D341Med (cell line): ENCODE measurements at regions not wholly inside any gene's neighbourhood (a gene's known extent, or its start where the extent isn't known, plus 50 kb on each side); places are given as distances from the start of the nearest gene placed in this dataset.

ENCODE experiments used
- DNase-seq: peaks from one replicate; pipeline ENCODE4 v3.0.0; 2012; ENCODE audit warnings: low spot score

GRCh38 chr20:58139849-58140786, 88.3 kb downstream of the ANKRD60 start:
- no peak for DNase-seq

DNA sequence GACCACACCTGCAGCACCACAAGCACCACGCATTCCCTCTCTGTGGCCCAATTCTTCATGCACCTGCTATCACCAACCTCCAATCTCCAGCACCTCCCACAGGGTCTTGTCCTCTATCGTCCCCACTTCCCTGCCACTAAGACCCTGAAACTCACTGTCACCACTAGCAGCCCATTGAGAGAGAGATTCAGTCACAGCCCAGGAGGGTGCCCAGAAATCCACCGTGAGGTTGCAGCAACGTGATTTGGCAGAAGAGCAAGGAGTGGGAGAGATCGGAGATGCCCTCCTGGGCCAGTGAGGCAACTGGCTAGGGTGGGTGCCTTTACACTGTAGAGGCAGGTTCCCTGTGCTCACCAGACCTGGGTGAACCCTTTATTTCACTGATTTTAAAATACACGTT, 90.1 kb downstream of the ANKRD60 start:
- DNase-seq: no peak

DNA sequence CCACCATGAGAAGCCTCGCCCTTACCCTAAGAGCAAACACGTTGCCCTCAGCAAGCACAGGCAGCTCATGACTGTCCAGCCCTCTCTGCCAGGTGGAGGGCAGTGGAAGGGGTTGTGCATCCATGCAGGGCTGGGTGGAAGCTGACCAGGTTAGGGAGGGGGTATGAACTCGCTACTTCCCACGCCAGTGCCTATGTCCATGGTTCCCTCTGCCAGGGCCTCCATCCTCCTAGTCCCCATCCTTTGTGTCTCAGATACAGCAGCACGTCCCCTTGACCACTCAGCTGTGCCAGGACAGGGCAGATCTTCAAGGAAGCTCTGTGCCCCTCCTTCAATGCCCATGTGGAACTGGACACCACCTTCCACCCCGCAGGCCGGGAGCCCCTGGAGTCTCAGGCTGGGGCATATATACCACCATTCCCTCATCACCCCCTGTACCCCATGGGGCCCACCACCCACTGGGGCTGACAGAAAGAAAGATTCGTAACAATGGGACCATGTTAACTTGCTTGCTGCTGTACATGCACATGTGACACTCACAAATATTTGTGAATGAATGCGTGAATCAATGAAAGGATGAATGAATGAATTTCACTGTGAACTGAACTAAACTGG, 90.7 kb downstream of the ANKRD60 start:
- peak; percentile 6 for DNase-seq

GRCh38 chr20:58137236-58137635, 91.2 kb downstream of the ANKRD60 start:
- no peak for DNase-seq

DNA sequence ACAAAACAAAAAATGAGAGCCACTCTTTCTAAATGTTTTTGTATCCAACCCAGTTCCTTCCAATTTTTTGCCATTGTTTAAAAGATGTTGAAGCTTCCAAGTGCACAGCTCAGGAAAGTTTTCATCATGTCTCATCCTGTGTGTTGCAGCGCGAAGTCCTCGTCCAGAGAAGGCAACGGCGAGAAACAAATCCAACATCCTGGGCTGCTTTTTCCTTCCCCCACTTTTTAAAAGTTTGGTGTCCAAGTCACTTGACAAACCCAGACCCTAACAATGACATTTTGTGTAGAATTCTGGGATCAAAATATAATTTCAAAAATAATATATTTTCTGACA, 92.3 kb downstream of the ANKRD60 start:
- no peak for DNase-seq

DNA sequence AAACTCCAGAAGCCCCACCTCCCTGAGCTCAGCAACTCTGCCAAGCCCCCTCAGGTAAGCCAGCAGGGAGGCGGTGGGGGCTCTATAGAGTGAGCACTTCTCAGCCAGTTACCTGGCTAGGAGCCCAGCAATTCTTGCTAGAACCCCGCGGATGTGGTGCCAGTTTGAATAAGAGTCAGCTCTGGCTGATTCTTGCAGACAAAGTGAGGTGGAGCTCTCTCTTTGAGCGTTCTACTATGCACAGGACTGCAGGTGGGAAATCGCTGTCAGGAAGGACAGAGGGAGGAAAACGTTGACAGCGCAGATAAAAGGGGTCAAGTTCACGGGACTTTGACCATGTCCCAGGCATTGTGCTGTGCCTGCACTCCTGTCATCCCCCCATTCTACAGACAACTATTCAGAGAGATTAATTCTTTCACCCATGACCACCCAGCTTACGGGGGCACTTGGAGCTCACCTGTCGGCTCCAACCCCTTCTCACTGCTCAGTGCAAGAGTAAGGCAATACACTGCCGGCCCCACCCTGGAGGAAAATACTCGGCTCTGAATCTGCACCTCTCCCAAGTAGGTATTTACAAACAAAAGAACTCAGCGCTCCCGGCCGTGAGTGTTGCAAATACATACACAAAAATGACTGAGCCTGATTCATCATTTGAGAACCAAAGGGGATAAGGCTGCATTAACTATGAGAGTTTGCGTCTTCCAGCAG, 92.9 kb downstream of the ANKRD60 start:
- peak; percentile 11 for DNase-seq

DNA sequence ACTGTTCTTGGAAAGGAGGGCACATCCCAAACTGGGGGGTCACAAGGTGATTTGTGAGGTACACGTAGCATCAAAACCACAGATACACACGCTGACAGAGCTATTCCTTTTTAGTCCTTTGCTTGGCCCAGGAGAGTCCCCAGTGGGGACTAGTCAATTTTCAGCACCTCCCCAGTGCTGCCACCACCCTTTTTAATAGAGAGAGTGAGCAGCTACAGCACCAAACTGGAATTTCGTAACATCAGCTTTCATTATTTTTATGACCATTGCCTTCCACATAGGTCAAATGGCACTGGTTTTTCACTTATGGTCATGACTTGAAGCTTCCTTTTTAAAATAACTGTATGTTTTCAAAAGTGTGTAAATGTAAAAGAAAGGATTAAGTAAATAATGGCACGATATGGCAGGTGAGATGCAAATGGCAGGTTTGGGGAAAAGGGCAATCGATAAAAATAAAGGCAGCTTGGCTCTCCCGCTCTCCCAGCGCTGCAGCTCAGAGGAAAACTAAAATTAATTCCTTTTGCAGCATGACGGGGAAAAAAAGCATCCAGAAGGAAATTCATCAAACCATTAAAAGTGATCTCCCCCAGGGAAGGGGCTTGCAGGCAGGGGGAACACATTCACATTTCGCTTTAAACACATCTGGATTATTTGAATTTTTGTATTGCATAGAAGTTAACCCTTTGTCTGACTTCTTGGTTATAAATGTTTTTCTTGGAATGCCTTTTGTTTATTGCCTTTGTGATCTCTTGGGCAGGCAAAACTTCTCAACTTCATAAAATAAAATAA, 95.2 kb downstream of the ANKRD60 start:
- DNase-seq: peak; percentile 10

GRCh38 chr20:58131551-58132142, 96.8 kb downstream of the ANKRD60 start:
- peak; percentile 10 for DNase-seq

DNA sequence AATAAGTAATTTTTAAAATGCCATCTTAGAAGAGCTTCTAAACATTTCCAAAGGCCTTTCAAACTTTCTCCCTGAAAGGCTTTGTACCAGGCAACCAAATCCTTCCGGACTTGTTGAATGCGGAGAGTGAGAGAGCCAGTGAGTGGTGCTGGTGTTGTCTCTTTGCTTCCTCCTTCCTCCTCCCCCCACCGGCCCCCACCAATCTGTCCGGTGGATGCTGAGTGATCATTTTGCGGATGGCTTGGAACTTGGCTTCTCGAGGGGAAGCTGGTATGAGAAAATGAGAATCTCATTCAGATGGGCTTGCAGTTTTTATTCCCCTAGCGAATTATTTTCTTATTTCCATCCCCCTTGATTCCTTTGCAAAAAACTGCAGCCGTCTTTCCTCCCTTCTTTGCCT, 97.3 kb downstream of the ANKRD60 start:
- peak; percentile 8 for DNase-seq

GRCh38 chr20:58130581-58130980, 97.9 kb downstream of the ANKRD60 start:
- DNase-seq: peak; percentile 4

DNA sequence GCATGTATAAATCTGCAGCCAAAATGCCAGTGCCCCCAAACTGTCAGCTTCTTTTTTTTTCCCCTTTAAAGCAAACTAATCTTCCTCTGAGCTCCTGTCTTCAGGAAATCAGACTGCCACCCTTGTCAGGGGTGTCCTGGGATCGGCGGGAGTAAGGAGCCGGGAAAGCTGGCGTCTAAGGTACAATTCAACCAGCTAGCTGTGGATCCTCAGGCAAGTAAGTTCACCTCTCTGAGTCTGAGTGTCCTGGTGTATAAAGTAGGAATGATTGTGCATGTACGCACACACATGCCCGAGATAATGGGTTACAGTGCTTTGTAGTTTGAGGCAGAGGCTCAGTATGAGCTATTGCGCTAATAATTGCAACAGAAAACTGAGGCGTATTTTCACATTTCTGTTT, 98.3 kb downstream of the ANKRD60 start:
- peak; percentile 20 for DNase-seq

DNA sequence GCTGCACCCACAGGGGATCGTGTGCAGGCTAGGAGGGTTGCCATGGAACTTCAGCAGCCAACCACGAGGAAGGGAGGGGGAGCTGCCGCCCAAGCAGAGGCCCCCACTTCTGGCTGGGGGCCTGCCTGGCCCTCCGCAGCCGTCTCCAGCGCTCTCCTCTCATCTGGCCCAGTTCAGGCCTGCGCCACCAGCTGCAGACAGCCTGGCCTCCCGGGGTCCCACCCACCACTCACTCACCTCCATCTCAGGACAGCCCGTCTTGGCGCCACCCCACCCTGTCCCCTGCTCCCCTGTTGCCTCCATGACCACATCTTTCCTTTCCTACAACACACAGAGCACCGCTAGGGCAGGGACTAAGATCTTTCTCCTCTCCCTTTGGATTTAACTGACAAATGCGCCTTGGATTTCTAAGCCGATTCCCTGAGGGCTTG, 98.7 kb downstream of the ANKRD60 start:
- peak; percentile 26 for DNase-seq

DNA sequence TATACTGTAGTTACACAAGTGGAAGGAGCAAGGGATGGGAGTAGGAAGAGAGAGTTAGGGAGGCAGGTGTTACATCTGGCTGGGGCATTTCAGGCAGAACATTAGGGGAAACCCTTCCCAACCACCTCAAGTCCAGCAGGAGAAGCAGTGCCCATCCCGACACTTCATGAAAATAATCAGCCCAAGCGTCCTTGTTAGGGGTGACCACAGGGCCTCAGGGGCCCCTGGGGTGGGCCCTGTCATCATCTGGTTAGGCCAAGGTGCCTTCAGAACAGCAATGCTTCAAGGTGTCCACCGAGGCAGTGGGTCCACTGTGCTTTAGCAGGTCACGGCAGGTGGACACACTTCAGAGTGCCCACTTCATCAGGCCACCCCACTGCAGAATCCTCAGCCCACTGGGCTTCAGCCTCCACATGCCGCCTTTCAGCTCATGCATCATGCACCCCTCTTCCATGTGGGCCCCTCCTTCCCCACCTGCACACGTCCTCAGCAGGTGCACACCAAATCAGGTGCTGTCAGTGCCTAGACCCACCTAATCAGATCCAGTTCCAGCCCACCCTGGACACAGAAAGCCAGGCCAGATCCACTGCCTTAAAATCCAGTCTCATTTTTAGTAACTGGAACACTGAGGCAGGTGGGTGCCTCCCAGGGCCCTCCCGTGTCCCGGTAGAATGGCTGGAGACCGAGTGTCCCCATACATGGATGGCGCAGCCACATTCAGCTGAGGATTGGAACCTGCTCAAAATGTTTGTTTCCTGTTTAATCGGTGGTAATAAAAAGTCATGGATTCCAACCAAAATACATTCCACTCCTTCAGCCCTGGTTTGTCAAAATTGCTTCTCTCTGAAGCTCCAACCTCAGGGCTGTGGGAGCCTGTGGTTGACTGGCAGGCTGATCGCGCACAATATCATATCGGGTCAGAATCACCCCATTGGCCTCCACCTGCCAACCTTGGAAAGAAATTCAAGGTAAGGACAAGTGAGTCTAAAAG, 99.5 kb downstream of the ANKRD60 start:
- DNase-seq: peak; percentile 17

DNA sequence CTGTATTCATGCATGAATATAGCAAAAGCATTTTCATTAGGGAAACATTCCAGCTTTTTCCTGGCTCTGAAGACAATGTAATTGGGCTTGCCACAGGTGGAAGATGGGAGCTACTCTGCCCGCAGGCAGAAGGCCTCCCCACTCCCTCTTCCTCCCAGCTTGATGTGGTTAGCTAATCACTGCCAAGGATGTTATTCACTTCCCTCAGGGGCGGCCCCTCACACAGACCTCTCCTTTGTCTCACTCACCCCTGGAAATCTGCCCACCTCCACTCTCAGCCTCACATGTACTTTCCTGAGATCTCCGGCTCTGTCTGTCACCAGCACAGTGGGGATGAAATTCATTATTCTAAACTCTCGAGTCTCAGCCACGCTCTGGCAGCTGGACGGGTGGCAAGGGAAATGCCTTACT, 100.7 kb downstream of the ANKRD60 start:
- peak; percentile 13 for DNase-seq

DNA sequence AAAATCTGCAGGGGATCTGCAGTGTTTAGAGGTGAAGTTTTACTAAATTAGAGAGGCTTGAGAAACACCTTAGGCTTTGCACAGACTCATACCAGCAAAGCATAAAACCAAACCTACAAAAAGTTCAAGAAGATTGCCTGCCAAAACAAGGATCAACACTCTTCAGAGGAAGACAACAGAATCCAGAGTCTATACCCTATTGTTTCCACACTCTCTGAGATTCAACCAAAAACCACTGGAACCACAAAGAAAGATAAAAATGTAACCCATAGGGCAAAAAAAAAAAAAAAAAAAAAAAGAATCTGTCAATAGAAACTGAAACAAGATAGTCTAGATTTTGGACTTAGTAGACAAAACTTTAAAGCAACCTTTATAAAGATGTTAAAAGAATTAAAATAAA, 102.7 kb downstream of the ANKRD60 start:
- DNase-seq: no peak

- DNase-seq: no peak
Measured at GRCh38 chr20:58117944-58118343, 110.5 kb downstream of the ANKRD60 start.

- DNase-seq: peak; percentile 2
Measured at GRCh38 chr20:58116505-58116904, 111.9 kb downstream of the ANKRD60 start.

DNA sequence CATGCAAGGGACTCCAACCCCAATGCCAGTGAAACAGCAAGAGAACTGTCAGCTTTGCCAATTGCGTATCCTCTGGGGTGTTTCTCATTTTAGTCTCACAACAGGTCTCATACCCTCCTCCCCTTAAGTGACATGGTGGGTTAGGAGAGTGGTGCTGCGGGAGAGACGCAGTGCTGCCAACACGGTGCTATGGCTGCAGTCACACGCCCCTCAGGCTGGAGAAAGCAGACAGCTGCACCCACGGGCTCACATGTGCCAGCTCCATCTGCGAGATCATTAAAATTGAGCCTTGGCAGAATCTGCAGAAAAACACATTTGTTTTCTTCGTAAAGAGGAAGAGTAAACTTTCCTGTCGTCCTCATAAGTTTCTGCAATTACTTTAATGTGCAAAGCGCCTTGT, 114.7 kb downstream of the ANKRD60 start:
- DNase-seq: peak; percentile 9

- peak; percentile 9 for DNase-seq
Measured at GRCh38 chr20:58112017-58112781, 116.3 kb downstream of the ANKRD60 start.
